ENCODE measurements at regions not wholly inside any gene's neighbourhood (a gene's known extent, or its start where the extent isn't known, plus 50 kb on each side); places are given as distances from the start of the nearest gene placed in this dataset.
"Not testable (repeated sequence)": the region's sequence is repeated elsewhere in the genome, so short reads cannot be mapped to it uniquely, and the experiment has no call there.

- H3K27ac ChIP-seq; H3K9me3 ChIP-seq; H3K36me3 ChIP-seq; intact Hi-C loops (cut with DNase I); DNase-seq; H3K4me1 ChIP-seq; H3K27me3 ChIP-seq; H3K4me3 ChIP-seq: not testable (repeated sequence)
- TF ChIP-seq, protein P1, sequence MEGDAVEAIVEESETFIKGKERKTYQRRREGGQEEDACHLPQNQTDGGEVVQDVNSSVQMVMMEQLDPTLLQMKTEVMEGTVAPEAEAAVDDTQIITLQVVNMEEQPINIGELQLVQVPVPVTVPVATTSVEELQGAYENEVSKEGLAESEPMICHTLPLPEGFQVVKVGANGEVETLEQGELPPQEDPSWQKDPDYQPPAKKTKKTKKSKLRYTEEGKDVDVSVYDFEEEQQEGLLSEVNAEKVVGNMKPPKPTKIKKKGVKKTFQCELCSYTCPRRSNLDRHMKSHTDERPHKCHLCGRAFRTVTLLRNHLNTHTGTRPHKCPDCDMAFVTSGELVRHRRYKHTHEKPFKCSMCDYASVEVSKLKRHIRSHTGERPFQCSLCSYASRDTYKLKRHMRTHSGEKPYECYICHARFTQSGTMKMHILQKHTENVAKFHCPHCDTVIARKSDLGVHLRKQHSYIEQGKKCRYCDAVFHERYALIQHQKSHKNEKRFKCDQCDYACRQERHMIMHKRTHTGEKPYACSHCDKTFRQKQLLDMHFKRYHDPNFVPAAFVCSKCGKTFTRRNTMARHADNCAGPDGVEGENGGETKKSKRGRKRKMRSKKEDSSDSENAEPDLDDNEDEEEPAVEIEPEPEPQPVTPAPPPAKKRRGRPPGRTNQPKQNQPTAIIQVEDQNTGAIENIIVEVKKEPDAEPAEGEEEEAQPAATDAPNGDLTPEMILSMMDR (IDR thresholded peaks at IDR 0.05) = peak; percentile 36
- peak; percentile 76 for ATAC-seq
Measured at GRCh38 chr2:89154247-89154682, 462.8 kb downstream of the RPIA start.

DNA sequence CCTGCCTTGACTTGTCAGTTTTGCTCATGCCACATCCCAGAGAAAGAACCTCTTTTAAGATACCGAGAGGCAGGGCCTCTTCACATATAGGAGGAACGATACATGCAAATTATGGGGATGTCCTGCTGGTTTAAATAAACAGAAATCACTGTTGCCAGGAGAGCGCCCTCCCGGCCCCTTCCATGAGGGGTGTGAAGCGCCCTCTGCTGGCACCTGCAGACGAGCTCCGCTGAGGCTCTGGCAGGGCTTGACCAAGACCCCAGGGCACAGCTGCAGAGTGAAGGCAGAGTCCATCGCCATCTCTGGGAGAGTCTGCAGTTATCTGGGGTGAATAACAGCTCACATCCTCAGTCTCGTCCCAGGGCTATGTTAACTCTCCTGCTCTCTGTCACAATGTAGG lies 468.8 kb downstream of the RPIA start:
- H3K4me1 ChIP-seq; H3K9me3 ChIP-seq; H3K27me3 ChIP-seq; H3K27ac ChIP-seq; DNase-seq; intact Hi-C loops (cut with DNase I); H3K36me3 ChIP-seq; H3K4me3 ChIP-seq: not testable (repeated sequence)
- TF ChIP-seq, protein P1 (IDR thresholded peaks at IDR 0.05) = peak; percentile 18
- peak; percentile 79 for ATAC-seq

GRCh38 chr2:89161626-89162025 lies 470.2 kb downstream of the RPIA start:
- DNase-seq; H3K27me3 ChIP-seq; intact Hi-C loops (cut with DNase I); ATAC-seq; H3K9me3 ChIP-seq; H3K27ac ChIP-seq; H3K36me3 ChIP-seq; H3K4me1 ChIP-seq; H3K4me3 ChIP-seq: not testable (repeated sequence)

DNA sequence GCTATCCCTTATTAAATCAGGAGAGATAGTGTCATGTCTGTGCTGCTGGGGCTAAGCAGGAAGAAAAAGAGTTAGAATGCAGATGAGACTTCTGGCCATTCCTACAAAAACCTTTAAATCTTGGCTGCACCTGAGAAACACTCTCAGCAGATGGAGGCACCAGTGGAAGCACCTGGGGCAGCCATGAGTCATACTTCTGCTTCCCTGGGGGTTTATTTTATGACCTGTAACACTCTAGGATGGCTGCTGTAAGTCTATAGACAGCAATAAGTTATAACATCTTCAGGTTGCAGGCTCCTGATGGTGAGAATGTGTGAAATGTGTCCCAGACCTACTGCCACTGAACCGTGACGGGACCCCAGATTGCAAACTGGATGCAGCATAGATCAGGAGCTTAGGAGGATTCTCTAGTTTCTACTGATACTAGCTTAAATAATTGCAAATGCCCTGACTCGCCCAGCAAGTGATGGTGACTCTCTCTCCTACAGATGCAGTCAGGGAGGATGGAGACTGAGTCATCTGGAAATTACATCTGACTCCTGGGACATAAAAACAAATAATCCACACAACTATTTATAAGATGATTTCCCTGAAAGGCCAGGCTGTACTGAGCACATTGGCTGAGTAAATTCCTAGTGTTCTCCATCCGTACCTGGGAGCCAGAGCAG lies 479.2 kb downstream of the RPIA start:
- H3K4me3 ChIP-seq; H3K36me3 ChIP-seq; H3K27me3 ChIP-seq; H3K4me1 ChIP-seq; H3K9me3 ChIP-seq; H3K27ac ChIP-seq; DNase-seq; intact Hi-C loops (cut with DNase I); ATAC-seq: not testable (repeated sequence)

DNA sequence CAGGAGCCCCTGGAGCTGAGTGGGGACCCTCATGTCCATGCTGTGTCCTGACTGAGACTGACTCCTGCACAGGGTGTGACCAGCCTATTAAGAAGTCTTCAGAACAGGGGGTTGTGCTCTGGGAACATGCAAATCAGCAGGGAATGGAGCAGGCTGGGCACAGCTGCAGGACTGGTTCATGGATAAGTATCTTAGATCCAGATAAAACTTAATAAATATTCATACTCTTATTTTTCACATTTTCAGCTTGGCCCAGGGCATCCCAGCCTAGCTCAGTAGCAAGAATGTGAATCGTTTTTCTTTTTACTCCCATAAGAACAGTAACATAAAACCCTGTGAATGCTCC lies 479.7 kb downstream of the RPIA start:
- H3K27me3 ChIP-seq; H3K9me3 ChIP-seq; H3K36me3 ChIP-seq; ATAC-seq; DNase-seq; intact Hi-C loops (cut with DNase I); H3K4me3 ChIP-seq; H3K27ac ChIP-seq; H3K4me1 ChIP-seq: not testable (repeated sequence)

DNA sequence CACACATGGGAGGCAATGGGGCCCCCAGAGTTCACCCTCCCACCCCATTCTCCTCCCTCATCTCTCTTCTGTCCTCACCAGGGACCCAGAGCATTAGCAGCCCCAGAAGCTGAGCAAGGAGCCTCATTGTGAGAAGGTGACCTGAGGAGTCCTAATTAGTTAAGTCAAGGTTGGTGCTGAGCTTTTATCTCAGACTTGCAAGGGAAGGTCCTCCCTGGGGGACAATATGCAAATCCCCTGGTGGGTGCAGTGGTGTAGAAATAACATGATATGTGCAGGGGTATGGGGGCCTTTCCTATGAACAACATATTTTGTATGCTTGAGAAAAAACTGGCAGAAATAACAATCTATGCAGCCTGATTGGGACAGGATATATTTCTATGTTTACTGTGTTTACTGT lies 485.5 kb downstream of the RPIA start:
- ATAC-seq; H3K27me3 ChIP-seq; H3K36me3 ChIP-seq; H3K4me1 ChIP-seq; H3K27ac ChIP-seq; DNase-seq; intact Hi-C loops (cut with DNase I); H3K9me3 ChIP-seq; H3K4me3 ChIP-seq: not testable (repeated sequence)

DNA sequence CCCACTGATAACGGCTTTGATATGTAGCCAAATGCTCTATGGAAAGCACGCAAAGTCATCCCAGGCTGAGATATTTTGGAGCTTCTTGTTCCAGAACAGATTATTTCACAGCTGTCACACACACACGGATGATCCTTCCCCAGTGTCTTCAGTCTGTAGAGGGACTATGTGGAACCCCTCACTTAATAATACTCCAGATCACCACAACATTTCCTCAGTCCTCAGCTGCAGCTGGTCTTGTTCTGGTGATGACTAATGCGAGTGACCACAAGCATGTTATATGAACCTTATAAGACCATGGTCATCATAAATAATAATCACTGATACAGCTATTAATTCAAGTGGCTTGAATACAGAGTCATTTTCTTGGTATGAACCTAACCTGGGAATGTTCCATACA lies 490.7 kb downstream of the RPIA start:
- H3K36me3 ChIP-seq; ATAC-seq; H3K27me3 ChIP-seq; H3K9me3 ChIP-seq; intact Hi-C loops (cut with DNase I); H3K4me3 ChIP-seq; H3K27ac ChIP-seq; DNase-seq; H3K4me1 ChIP-seq: not testable (repeated sequence)

DNA sequence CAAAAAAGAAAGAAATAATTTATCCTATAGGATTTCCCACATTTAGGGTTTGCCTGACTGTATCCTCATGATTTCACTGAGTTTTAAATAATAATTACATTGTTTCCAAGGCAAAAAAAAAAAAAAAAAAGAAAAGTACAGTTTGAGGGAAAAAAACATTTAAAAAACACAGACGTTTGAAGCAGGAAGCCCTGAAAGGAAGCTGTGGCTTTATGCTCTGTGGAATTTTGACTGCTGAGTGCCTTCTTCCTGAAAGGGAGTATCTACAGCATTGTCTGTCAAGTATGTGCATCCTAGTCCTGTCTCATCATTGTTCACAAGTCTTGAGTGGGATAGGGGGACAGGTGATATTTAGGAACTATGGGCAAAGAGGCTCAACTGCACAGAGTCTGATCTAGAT lies 493.3 kb downstream of the RPIA start:
- H3K27me3 ChIP-seq; intact Hi-C loops (cut with DNase I); H3K9me3 ChIP-seq; DNase-seq; H3K36me3 ChIP-seq; H3K4me3 ChIP-seq; H3K27ac ChIP-seq; H3K4me1 ChIP-seq; ATAC-seq: not testable (repeated sequence)

- DNase-seq; H3K36me3 ChIP-seq; H3K27me3 ChIP-seq; H3K9me3 ChIP-seq; H3K4me3 ChIP-seq; H3K27ac ChIP-seq; H3K4me1 ChIP-seq; intact Hi-C loops (cut with DNase I); ATAC-seq: not testable (repeated sequence)
Measured at GRCh38 chr2:89195636-89196251, 504.3 kb downstream of the RPIA start.

DNA sequence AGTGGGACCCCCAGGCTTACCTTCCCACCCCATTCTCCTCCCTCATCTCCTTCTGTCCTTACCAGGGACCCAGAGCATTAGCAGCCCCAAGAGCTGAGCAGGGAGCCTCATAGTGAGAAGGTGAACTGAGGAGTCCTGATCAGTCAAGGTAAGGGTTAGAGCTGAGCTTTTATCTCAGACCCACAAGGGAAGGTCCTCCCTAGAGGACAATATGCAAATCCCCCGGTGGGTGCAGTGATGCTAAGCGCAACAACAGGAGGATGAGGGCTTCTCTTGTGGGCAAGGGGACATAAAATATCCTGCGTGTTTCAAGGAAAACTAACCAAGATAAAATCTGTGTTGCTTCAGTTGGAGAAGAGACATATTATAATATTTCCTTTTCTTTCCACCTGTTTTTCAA lies 505.2 kb downstream of the RPIA start:
- intact Hi-C loops (cut with DNase I); H3K27me3 ChIP-seq; H3K4me3 ChIP-seq; ATAC-seq; H3K9me3 ChIP-seq; DNase-seq; H3K36me3 ChIP-seq; H3K27ac ChIP-seq; H3K4me1 ChIP-seq: not testable (repeated sequence)

- intact Hi-C loops (cut with DNase I); H3K36me3 ChIP-seq; H3K27me3 ChIP-seq; DNase-seq; H3K4me3 ChIP-seq; H3K27ac ChIP-seq; ATAC-seq; H3K4me1 ChIP-seq; H3K9me3 ChIP-seq: not testable (repeated sequence)
Measured at GRCh38 chr2:89198026-89198425, 506.6 kb downstream of the RPIA start.

GRCh38 chr2:89199453-89200246 lies 508.2 kb downstream of the RPIA start:
- H3K36me3 ChIP-seq; H3K4me1 ChIP-seq; H3K27me3 ChIP-seq; H3K4me3 ChIP-seq; DNase-seq; intact Hi-C loops (cut with DNase I); H3K27ac ChIP-seq; H3K9me3 ChIP-seq; ATAC-seq: not testable (repeated sequence)

Measured in upper lobe of right lung (tissue), 1 donor.